ENCODE measurements at regions not wholly inside any gene's neighbourhood (a gene's known extent, or its start where the extent isn't known, plus 50 kb on each side); places are given as distances from the start of the nearest gene placed in this dataset.
A peak's percentile ranks its signal among the peaks of the same experiment; 100 is the strongest.

GRCh38 chr18:55076643-55077218 is 117.5 kb upstream of the CCDC68 start:
- POLR2A ChIA-PET: interaction anchor here (0.6 kb wide), 2 partner anchors 14 to 245 kb away, joined by 7 read pairs; no protein-coding TSS in a partner anchor
- H3K4me3 ChIP-seq (ENCODE audit: low read depth, low read length): no peak overlapping the region
- H3K27ac ChIP-seq (ENCODE audit: extremely low read depth, low read depth, low read length): no peak overlapping the region
- no peak for TF ChIP-seq ZNF423 (tag by site-specific recombination; IDR thresholded peaks at IDR 0.05)
- peak; percentile 24; the same call in 1 of the 2 replicates for TF ChIP-seq PRDM10 (tag by site-specific recombination; IDR thresholded peaks at IDR 0.05)
- CTCF ChIA-PET: interaction anchor here (0.7 kb wide), 1 partner anchor 19 kb away, joined by 3 read pairs; no protein-coding TSS in a partner anchor
- H3K9me3 ChIP-seq (ENCODE audit: control insufficient read depth, insufficient read depth, low read depth, low read length): no peaks in the 10 kb centered on the region
- no peaks in the 10 kb centered on the region for H3K4me1 ChIP-seq (ENCODE audit: control insufficient read depth, insufficient read depth, low read length)
- H3K36me3 ChIP-seq (ENCODE audit: control insufficient read depth in 2 of 2, insufficient read depth in 1 of 2, low read length in 2 of 2): no peaks in the 10 kb centered on the region

DNA sequence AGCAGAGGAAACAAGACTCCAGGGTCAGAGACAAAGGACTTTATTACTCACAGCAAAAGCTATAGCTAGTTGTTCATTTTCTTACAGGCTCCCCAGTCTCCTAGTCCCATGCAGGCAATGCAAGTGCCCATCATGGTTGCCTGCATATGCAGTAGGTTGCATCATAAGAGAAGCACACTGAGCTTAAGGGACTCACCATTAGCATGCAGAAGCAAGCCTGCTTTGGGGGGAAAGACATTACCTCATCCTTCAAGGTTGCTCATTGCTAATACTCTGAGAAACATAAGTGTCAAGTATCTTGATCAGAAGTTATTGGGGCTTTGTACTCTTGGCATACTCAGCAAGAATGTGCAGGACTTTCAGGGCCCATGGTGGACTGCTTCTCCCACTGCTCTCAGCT is 114.6 kb upstream of the CCDC68 start:
- TF ChIP-seq ZNF114 (tag by site-specific recombination; IDR thresholded peaks at IDR 0.05) (no peak), ZNF629 (tag by site-specific recombination; IDR thresholded peaks at IDR 0.05) (no peak), SCRT1 (tag by site-specific recombination; IDR thresholded peaks at IDR 0.05; ENCODE audit: borderline replicate concordance) (no peak), ZNF623 (tag by site-specific recombination; IDR thresholded peaks at IDR 0.05) (no peak), ZNF133 (tag by site-specific recombination; IDR thresholded peaks at IDR 0.05) (no peak), GLI2 (tag by site-specific recombination; IDR thresholded peaks at IDR 0.05; ENCODE audit: borderline replicate concordance, low read depth) (no peak), ZNF350 (tag by site-specific recombination; IDR thresholded peaks at IDR 0.05) (no peak)
- POLR2A ChIA-PET: no interaction called here
- Histone ChIP-seq H3K4me3 (ENCODE audit: low read depth, low read length) (no peak overlapping the region), H3K27ac (ENCODE audit: extremely low read depth, low read depth, low read length) (no peak overlapping the region), H3K36me3 (ENCODE audit: control insufficient read depth in 2 of 2, insufficient read depth in 1 of 2, low read length in 2 of 2) (no peaks in the 10 kb centered on the region), H3K9me3 (ENCODE audit: control insufficient read depth, insufficient read depth, low read depth, low read length) (no peaks in the 10 kb centered on the region), H3K4me1 (ENCODE audit: control insufficient read depth, insufficient read depth, low read length) (no peaks in the 10 kb centered on the region)
- CTCF ChIA-PET: no interaction called here

DNA sequence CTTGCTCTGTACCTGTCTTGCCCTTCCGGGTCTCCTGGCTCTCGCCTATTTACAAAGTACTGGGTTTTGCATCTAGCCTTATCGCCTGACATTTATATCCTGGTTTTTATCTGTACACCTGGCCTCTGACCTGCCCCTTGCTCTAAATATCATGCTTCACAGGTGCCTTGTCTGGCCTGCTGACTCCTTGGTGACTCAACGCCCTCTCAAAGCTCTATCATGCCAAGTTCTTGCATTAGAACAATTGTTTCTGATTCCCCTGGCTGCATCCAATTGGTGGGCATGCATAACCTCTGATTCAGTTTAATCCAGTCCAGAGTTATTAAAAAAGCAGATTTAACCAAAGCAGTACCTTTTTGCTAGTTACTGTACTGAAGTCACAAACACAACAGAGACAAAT is 113.9 kb upstream of the CCDC68 start:
- no peak for TF ChIP-seq ZNF792 (tag by site-specific recombination; IDR thresholded peaks at IDR 0.05)
- no peak for TF ChIP-seq HOXA7 (CRISPR knock-in tag; IDR thresholded peaks at IDR 0.05; ENCODE audit: borderline replicate concordance)
- no peak for TF ChIP-seq ZNF623 (tag by site-specific recombination; IDR thresholded peaks at IDR 0.05)
- no peak for TF ChIP-seq ZNF114 (tag by site-specific recombination; IDR thresholded peaks at IDR 0.05)
- no peak overlapping the region for H3K27ac ChIP-seq (ENCODE audit: extremely low read depth, low read depth, low read length)
- POLR2A ChIA-PET: no interaction called here

DNA sequence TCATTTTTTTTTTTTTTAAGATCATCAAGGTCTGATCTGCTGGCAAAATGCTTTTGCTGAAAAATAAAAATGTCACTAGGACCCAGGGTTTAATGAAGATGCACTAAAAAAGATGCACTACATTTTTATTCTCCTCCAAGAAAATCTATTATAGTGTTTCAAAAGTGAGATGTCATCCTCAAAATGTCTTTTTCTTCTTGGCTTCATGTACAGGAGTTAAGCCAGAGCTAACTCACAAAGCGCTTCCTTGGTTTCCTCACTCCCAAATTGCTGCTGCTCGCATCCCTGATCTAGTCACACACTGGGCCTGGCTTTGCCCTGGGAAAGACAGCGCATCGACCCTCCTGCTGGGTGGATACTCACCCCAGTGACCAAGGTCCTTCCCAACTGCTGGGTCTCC is 113.4 kb upstream of the CCDC68 start:
- ChIA-PET CTCF (interaction anchor here (0.7 kb wide), 1 partner anchor 92 kb away, joined by 5 read pairs; no protein-coding TSS in a partner anchor), POLR2A (no interaction called here)
- no peaks in the 10 kb centered on the region for H3K36me3 ChIP-seq (ENCODE audit: control insufficient read depth in 2 of 2, insufficient read depth in 1 of 2, low read length in 2 of 2)
- TF ChIP-seq, protein P1, sequence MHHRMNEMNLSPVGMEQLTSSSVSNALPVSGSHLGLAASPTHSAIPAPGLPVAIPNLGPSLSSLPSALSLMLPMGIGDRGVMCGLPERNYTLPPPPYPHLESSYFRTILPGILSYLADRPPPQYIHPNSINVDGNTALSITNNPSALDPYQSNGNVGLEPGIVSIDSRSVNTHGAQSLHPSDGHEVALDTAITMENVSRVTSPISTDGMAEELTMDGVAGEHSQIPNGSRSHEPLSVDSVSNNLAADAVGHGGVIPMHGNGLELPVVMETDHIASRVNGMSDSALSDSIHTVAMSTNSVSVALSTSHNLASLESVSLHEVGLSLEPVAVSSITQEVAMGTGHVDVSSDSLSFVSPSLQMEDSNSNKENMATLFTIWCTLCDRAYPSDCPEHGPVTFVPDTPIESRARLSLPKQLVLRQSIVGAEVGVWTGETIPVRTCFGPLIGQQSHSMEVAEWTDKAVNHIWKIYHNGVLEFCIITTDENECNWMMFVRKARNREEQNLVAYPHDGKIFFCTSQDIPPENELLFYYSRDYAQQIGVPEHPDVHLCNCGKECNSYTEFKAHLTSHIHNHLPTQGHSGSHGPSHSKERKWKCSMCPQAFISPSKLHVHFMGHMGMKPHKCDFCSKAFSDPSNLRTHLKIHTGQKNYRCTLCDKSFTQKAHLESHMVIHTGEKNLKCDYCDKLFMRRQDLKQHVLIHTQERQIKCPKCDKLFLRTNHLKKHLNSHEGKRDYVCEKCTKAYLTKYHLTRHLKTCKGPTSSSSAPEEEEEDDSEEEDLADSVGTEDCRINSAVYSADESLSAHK (tag by site-specific recombination; IDR thresholded peaks at IDR 0.05): no peak
- TF ChIP-seq ZNF830 (tag by site-specific recombination; IDR thresholded peaks at IDR 0.05; ENCODE audit: low read depth): no peak
- TF ChIP-seq ZNF302 (tag by site-specific recombination; IDR thresholded peaks at IDR 0.05; ENCODE audit: low read depth): no peak
- TF ChIP-seq ZSCAN4 (tag by site-specific recombination; IDR thresholded peaks at IDR 0.05): no peak
- no peak for TF ChIP-seq ZNF580 (tag by site-specific recombination; IDR thresholded peaks at IDR 0.05)
- no peak for TF ChIP-seq ZNF658 (tag by site-specific recombination; IDR thresholded peaks at IDR 0.05)
- no peak for TF ChIP-seq ZBTB8A (tag by site-specific recombination; IDR thresholded peaks at IDR 0.05)
- TF ChIP-seq OVOL3 (tag by site-specific recombination; IDR thresholded peaks at IDR 0.05): no peak
- TF ChIP-seq ZNF585B (tag by site-specific recombination; IDR thresholded peaks at IDR 0.05): no peak
- no peak for TF ChIP-seq ZNF768 (tag by site-specific recombination; IDR thresholded peaks at IDR 0.05)

More for the DNA sequence above, 113.9 kb upstream of the CCDC68 start:
- Histone ChIP-seq H3K4me3 (ENCODE audit: low read depth, low read length) (no peak overlapping the region), H3K36me3 (ENCODE audit: control insufficient read depth in 2 of 2, insufficient read depth in 1 of 2, low read length in 2 of 2) (no peaks in the 10 kb centered on the region), H3K9me3 (ENCODE audit: control insufficient read depth, insufficient read depth, low read depth, low read length) (no peaks in the 10 kb centered on the region), H3K4me1 (ENCODE audit: control insufficient read depth, insufficient read depth, low read length) (no peaks in the 10 kb centered on the region)
- CTCF ChIA-PET: interaction anchor here (0.7 kb wide), 1 partner anchor 91 kb away, joined by 5 read pairs; no protein-coding TSS in a partner anchor

More for the DNA sequence above, 113.4 kb upstream of the CCDC68 start:
- Histone ChIP-seq H3K4me1 (ENCODE audit: control insufficient read depth, insufficient read depth, low read length) (no peaks in the 10 kb centered on the region), H3K9me3 (ENCODE audit: control insufficient read depth, insufficient read depth, low read depth, low read length) (no peaks in the 10 kb centered on the region), H3K4me3 (ENCODE audit: low read depth, low read length) (no peak overlapping the region), H3K27ac (ENCODE audit: extremely low read depth, low read depth, low read length) (no peak overlapping the region)

Measured in HEK293 (cell line).